Mesenchymal stem cell (in vitro differentiated cells and primary cell): ENCODE measurements at regions not wholly inside any gene's neighbourhood (a gene's known extent, or its start where the extent isn't known, plus 50 kb on each side); places are given as distances from the start of the nearest gene placed in this dataset.

Experiments
- DNase-seq: peaks from one replicate; pipeline ENCODE4 v3.0.0-alpha.2; 2013
- H2AFZ ChIP-seq: one replicate; pipeline ENCODE4 v1.6.1; 2013; ENCODE audit warnings: low read depth, mild to moderate bottlenecking, control low read depth, inconsistent platforms, low read length, moderate library complexity
- H2AK5ac ChIP-seq: 2 replicates; pipeline ENCODE4 v1.6.1; 2013; ENCODE audit warnings: low read length, moderate library complexity, mild to moderate bottlenecking, inconsistent platforms; ENCODE audit not compliant: severe bottlenecking
- H2BK120ac ChIP-seq: one replicate; pipeline ENCODE4 v1.6.1; 2013; ENCODE audit warnings: low read depth, mild to moderate bottlenecking, inconsistent platforms, low read length, moderate library complexity
- H2BK12ac ChIP-seq, 2 experiments: one replicate each; pipeline ENCODE4 v1.6.1; 2013; ENCODE audit warnings: inconsistent platforms in 2 of 2, low read length in 2 of 2, mild to moderate bottlenecking in 2 of 2, moderate library complexity in 2 of 2, control low read depth in 1 of 2
- H2BK15ac ChIP-seq: one replicate; pipeline ENCODE4 v1.6.1; 2013; ENCODE audit warnings: mild to moderate bottlenecking, low read depth, inconsistent platforms; ENCODE audit not compliant: poor library complexity, severe bottlenecking
- H2BK5ac ChIP-seq: 2 replicates; pipeline ENCODE4 v1.6.1; 2013; ENCODE audit warnings: low read depth, mild to moderate bottlenecking, low read length, control low read depth, inconsistent platforms; ENCODE audit not compliant: poor library complexity, severe bottlenecking
- H3K14ac ChIP-seq, 2 experiments: one replicate each; pipeline ENCODE4 v1.6.1; 2013; ENCODE audit warnings: inconsistent platforms in 2 of 2, low read length in 2 of 2, control low read depth in 1 of 2, mild to moderate bottlenecking in 1 of 2, moderate library complexity in 1 of 2
- H3K18ac ChIP-seq, 2 experiments: one replicate each; pipeline ENCODE4 v1.6.1; 2013; ENCODE audit warnings: inconsistent platforms in 2 of 2, low read length in 2 of 2, control low read depth in 1 of 2, low read depth in 1 of 2, mild to moderate bottlenecking in 1 of 2
- H3K23ac ChIP-seq, 2 experiments: one replicate each; pipeline ENCODE4 v1.6.1; 2013; ENCODE audit warnings: inconsistent platforms in 2 of 2, low read length in 2 of 2, mild to moderate bottlenecking in 2 of 2, moderate library complexity in 2 of 2, control low read depth in 1 of 2
- H3K27ac ChIP-seq: 2 replicates; pipeline ENCODE4 v1.5.1; 2013; ENCODE audit warnings: mild to moderate bottlenecking, moderate library complexity, low read length, control low read depth, inconsistent platforms; ENCODE audit not compliant: poor library complexity, severe bottlenecking
- H3K27me3 ChIP-seq, 2 experiments: 2 replicates each; pipeline versions ENCODE4 v1.6.1 to v1.7.0; 2013; ENCODE audit warnings: low read length in 2 of 2, mild to moderate bottlenecking in 2 of 2, moderate library complexity in 2 of 2, control low read depth in 1 of 2, inconsistent platforms in 1 of 2; ENCODE audit not compliant: control insufficient read depth in 1 of 2, insufficient read depth in 1 of 2
- H3K36me3 ChIP-seq, 2 experiments: 2 replicates each; pipeline versions ENCODE4 v1.6.1 to v1.7.0; 2013; ENCODE audit warnings: low read length in 2 of 2, control low read depth in 1 of 2, inconsistent platforms in 1 of 2, low read depth in 1 of 2, mild to moderate bottlenecking in 1 of 2; ENCODE audit not compliant: insufficient read depth in 2 of 2, control insufficient read depth in 1 of 2
- H3K4ac ChIP-seq, 2 experiments: one replicate each; pipeline ENCODE4 v1.6.1; 2013; ENCODE audit warnings: inconsistent platforms in 2 of 2, low read length in 2 of 2, mild to moderate bottlenecking in 2 of 2, moderate library complexity in 2 of 2, control low read depth in 1 of 2, low read depth in 1 of 2
- H3K4me1 ChIP-seq: 2 replicates; pipeline ENCODE4 v1.6.1; 2013; ENCODE audit warnings: low read depth, low read length, control low read depth; ENCODE audit not compliant: control insufficient read depth, insufficient read depth
- H3K4me2 ChIP-seq: 2 replicates; pipeline ENCODE4 v1.6.1; 2013; ENCODE audit warnings: low read length, mild to moderate bottlenecking, inconsistent platforms; ENCODE audit not compliant: poor library complexity, severe bottlenecking
- H3K4me3 ChIP-seq, 2 experiments: 2 replicates each; pipeline versions ENCODE4 v1.5.1 to v1.7.0; 2013; ENCODE audit warnings: low read length in 2 of 2, mild to moderate bottlenecking in 2 of 2, control low read depth in 1 of 2, low read depth in 1 of 2; ENCODE audit not compliant: insufficient read depth in 1 of 2
- H3K79me1 ChIP-seq: replicated peaks from 2 replicates; pipeline ENCODE4 v1.6.1; 2013; ENCODE audit warnings: mild to moderate bottlenecking, control low read depth, low read length, inconsistent platforms; ENCODE audit not compliant: poor library complexity, severe bottlenecking
- H3K9ac ChIP-seq: 2 replicates; pipeline ENCODE4 v1.7.0; 2013; ENCODE audit warnings: mild to moderate bottlenecking, low read length, moderate library complexity
- H3K9me3 ChIP-seq: 2 replicates; pipeline ENCODE4 v1.7.0; 2013; ENCODE audit warnings: mild to moderate bottlenecking, low read length; ENCODE audit not compliant: control insufficient read depth
- H4K8ac ChIP-seq: one replicate; pipeline ENCODE4 v1.6.1; 2013; ENCODE audit warnings: inconsistent platforms, mild to moderate bottlenecking, low read length, moderate library complexity
- H4K91ac ChIP-seq: one replicate; pipeline ENCODE4 v1.6.1; 2013; ENCODE audit warnings: mild to moderate bottlenecking, low read length, inconsistent platforms
- WGBS: methylation state at CpG from one replicate; pipeline ENCODE4 v1.1.7; 2013; ENCODE audit warnings: mixed read lengths; 5-methylcytosine and 5-hydroxymethylcytosine counted together

GRCh38 chr13:88263808-88264207, 592.6 kb downstream of the SLITRK5 start:
- H2AFZ ChIP-seq: no peak overlapping the region
- H2BK12ac ChIP-seq: no peak overlapping the region
- H3K9ac ChIP-seq: no peak overlapping the region
- no peaks in the 10 kb centered on the region for H3K27me3 ChIP-seq
- no peaks in the 10 kb centered on the region for H3K79me1 ChIP-seq
- 95% methylated on average over 3 of the region's 3 CpGs for WGBS
- no peak overlapping the region for H3K23ac ChIP-seq
- H2BK5ac ChIP-seq: no peak overlapping the region
- H3K18ac ChIP-seq: no peak overlapping the region
- H3K4me2 ChIP-seq: no peak overlapping the region
- no peak overlapping the region for H4K91ac ChIP-seq
- no peak overlapping the region for H3K4ac ChIP-seq
- peaks cover 9% of the 10 kb centered on the region for H3K9me3 ChIP-seq
- no peak overlapping the region for H3K14ac ChIP-seq
- H2AK5ac ChIP-seq: no peak overlapping the region
- no peak for DNase-seq
- no peak overlapping the region for H2BK15ac ChIP-seq
- H3K4me1 ChIP-seq: no peaks in the 10 kb centered on the region
- H3K36me3 ChIP-seq: no peaks in the 10 kb centered on the region
- H2BK120ac ChIP-seq: no peak overlapping the region
- H3K27ac ChIP-seq: no peak overlapping the region
- no peak overlapping the region for H3K4me3 ChIP-seq
- H4K8ac ChIP-seq: no peak overlapping the region

DNA sequence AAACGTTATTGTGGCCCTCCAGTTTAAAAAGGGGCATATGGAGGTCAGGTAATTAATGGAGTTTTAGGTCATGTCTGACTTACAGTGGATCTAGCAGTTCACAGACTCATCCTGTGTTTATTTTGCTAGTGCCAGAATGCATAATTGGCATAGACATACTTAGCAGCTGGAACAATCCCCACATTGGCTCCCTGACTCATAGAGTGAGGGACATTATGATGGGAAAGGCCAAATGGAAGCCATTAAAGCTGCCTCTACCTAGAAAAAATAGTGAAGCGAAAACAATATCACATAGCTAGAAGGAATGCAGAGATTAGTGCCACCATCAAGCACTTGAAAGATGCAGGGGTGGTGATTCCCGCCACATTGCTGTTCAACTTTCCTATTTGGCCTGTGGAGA, 610.7 kb downstream of the SLITRK5 start:
- H3K14ac ChIP-seq: no peak overlapping the region
- no peak overlapping the region for H2BK120ac ChIP-seq
- no peak overlapping the region for H2BK12ac ChIP-seq
- no peak overlapping the region for H2BK15ac ChIP-seq
- no peak overlapping the region for H2AFZ ChIP-seq
- H3K9ac ChIP-seq: no peak overlapping the region
- H3K18ac ChIP-seq: no peak overlapping the region
- no peak overlapping the region for H3K4ac ChIP-seq
- H3K27me3 ChIP-seq: no peaks in the 10 kb centered on the region
- H3K79me1 ChIP-seq: no peaks in the 10 kb centered on the region
- H3K27ac ChIP-seq: no peak overlapping the region
- no peak overlapping the region for H2BK5ac ChIP-seq
- no peak overlapping the region for H3K23ac ChIP-seq
- WGBS: 69% methylated on average over 3 of the region's 3 CpGs
- no peak overlapping the region for H3K4me2 ChIP-seq
- no peaks in the 10 kb centered on the region for H3K36me3 ChIP-seq
- H3K4me3 ChIP-seq: no peak overlapping the region
- H4K8ac ChIP-seq: no peak overlapping the region
- DNase-seq: no peak
- H3K9me3 ChIP-seq: no peaks in the 10 kb centered on the region
- no peaks in the 10 kb centered on the region for H3K4me1 ChIP-seq
- H2AK5ac ChIP-seq: no peak overlapping the region
- no peak overlapping the region for H4K91ac ChIP-seq

DNA sequence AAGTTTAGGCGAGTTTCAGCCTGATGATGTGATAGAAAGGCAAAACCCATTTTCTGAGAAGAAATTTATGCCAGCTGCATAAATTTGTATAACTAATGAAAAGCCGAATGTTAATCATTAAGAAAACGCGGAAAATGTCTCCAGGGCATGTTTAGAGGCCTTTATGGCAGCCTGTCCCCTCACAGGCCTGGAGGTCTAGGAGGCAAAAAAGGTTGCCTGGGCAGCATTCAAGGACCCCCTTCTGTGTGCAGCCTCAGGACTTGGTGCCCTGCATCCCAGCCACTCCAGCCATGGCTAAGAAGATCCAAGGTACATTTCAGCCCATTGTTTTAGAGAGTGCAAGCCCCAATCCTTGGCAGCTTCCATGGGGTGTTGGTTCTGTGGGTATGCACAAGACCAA, 614.2 kb downstream of the SLITRK5 start:
- Histone ChIP-seq H3K4me1 (no peaks in the 10 kb centered on the region), H2AFZ (no peak overlapping the region), H2BK5ac (no peak overlapping the region), H3K27ac (no peak overlapping the region), H2BK12ac (no peak overlapping the region), H3K18ac (no peak overlapping the region), H2BK120ac (no peak overlapping the region), H3K79me1 (no peaks in the 10 kb centered on the region), H3K4ac (no peak overlapping the region), H2BK15ac (no peak overlapping the region), H3K9me3 (peaks cover 2% of the 10 kb centered on the region), H3K27me3 (no peaks in the 10 kb centered on the region), H2AK5ac (no peak overlapping the region), H3K4me3 (no peak overlapping the region), H3K14ac (no peak overlapping the region), H3K23ac (no peak overlapping the region), H4K8ac (no peak overlapping the region), H3K4me2 (no peak overlapping the region), H4K91ac (no peak overlapping the region), H3K9ac (no peak overlapping the region), H3K36me3 (no peaks in the 10 kb centered on the region)
- 87% methylated on average over 4 of the region's 4 CpGs for WGBS
- DNase-seq: no peak

DNA sequence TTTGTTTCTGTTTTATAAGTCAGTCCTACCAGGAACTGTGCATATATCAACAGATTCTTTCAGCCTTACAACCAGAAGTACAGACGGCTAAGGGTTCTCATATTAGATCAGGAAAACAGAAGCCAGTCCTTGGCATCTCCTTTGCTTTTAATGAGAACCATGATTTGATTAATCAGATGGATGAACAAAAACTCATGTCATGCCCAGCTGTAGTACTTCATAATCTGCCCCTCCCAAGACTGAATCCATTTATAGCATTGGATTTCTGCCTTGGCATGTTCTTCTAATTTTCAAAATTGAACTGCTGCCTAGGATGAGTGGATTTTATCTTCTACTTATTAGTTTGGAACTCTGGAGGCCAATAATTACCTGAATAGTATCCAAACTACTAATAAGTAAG, 617.2 kb downstream of the SLITRK5 start:
- DNase-seq: no peak
- Histone ChIP-seq H3K18ac (no peak overlapping the region), H4K91ac (no peak overlapping the region), H2AK5ac (no peak overlapping the region), H2BK5ac (no peak overlapping the region), H3K79me1 (no peaks in the 10 kb centered on the region), H3K9me3 (peaks cover 2% of the 10 kb centered on the region), H3K4me3 (no peak overlapping the region), H3K27ac (no peak overlapping the region), H2BK15ac (no peak overlapping the region), H3K27me3 (no peaks in the 10 kb centered on the region), H3K36me3 (no peaks in the 10 kb centered on the region), H2BK120ac (no peak overlapping the region), H3K14ac (no peak overlapping the region), H3K23ac (no peak overlapping the region), H3K4me2 (no peak overlapping the region), H4K8ac (no peak overlapping the region), H3K9ac (no peak overlapping the region), H2AFZ (no peak overlapping the region), H3K4me1 (no peaks in the 10 kb centered on the region), H2BK12ac (no peak overlapping the region), H3K4ac (no peak overlapping the region)
- WGBS: 100% methylated on average over 1 of the region's 1 CpG
